ENCODE measurements at regions not wholly inside any gene's neighbourhood (a gene's known extent, or its start where the extent isn't known, plus 50 kb on each side); places are given as distances from the start of the nearest gene placed in this dataset.

DNA sequence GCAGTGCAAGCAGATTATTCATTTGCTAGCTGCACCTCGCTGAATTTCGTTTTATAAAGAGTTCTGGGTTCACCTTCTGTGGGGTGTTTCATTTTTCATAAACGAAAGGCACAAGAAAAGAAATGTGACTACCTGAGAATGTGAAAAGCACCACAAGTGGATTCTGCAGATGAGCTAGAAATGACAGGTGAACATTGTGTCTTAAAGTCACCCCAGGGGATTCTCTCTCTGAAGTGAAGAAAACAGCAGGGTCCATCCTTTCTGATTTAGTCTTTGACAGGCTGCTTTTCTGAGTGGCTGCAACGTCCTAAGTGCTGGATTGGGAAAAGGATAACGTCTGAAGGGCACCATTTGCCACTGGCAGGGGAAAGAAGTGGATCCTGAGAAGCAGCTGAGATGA, 469.3 kb downstream of the SPATA31D1 start:
- TF ChIP-seq, protein P1, sequence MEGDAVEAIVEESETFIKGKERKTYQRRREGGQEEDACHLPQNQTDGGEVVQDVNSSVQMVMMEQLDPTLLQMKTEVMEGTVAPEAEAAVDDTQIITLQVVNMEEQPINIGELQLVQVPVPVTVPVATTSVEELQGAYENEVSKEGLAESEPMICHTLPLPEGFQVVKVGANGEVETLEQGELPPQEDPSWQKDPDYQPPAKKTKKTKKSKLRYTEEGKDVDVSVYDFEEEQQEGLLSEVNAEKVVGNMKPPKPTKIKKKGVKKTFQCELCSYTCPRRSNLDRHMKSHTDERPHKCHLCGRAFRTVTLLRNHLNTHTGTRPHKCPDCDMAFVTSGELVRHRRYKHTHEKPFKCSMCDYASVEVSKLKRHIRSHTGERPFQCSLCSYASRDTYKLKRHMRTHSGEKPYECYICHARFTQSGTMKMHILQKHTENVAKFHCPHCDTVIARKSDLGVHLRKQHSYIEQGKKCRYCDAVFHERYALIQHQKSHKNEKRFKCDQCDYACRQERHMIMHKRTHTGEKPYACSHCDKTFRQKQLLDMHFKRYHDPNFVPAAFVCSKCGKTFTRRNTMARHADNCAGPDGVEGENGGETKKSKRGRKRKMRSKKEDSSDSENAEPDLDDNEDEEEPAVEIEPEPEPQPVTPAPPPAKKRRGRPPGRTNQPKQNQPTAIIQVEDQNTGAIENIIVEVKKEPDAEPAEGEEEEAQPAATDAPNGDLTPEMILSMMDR (conservative IDR thresholded peaks at IDR 0.05): no peak
- no peak for TF ChIP-seq ZFX (IDR thresholded peaks at IDR 0.05)
